HepG2 (cell line): ENCODE measurements at regions not wholly inside any gene's neighbourhood (a gene's known extent, or its start where the extent isn't known, plus 50 kb on each side); places are given as distances from the start of the nearest gene placed in this dataset.

Source experiments
- CEBPB ChIP-seq: IDR thresholded peaks from 2 replicates; pipeline ENCODE4 v1.6.1; 2011; ENCODE audit warnings: low read depth, low read length, improper control_type of control experiment, borderline replicate concordance
- GZF1 ChIP-seq: sonication (generic); formaldehyde crosslinking; IDR thresholded peaks from 2 replicates; pipeline ENCODE4 v1.5.1; 2020; ENCODE audit warnings: mild to moderate bottlenecking, missing genetic modification reagents
- KDM5B ChIP-seq: sonication (generic); formaldehyde crosslinking; IDR thresholded peaks from 2 replicates; pipeline ENCODE4 v1.4.0; 2020; ENCODE audit warnings: missing genetic modification reagents, mild to moderate bottlenecking, borderline replicate concordance
- MAFK ChIP-seq, 2 experiments: IDR thresholded peaks in 1 of 2; conservative IDR thresholded peaks in 1 of 2; 2 replicates each; pipeline ENCODE4 v1.6.1; 2011; ENCODE audit warnings: improper control_type of control experiment in 2 of 2, low read length in 2 of 2
- ZNF777 ChIP-seq: sonication (generic); formaldehyde crosslinking; IDR thresholded peaks from 2 replicates; pipeline ENCODE4 v1.4.0; 2020; ENCODE audit warnings: missing genetic modification reagents

GRCh38 chrX:121308276-121308805 is 260.9 kb downstream of the GLUD2 start:
- no peak for TF ChIP-seq ZNF777 (CRISPR knock-in tag)
- no peak for TF ChIP-seq GZF1 (CRISPR knock-in tag)
- TF ChIP-seq CEBPB: no peak
- TF ChIP-seq KDM5B (CRISPR knock-in tag): no peak
- TF ChIP-seq MAFK (conservative IDR thresholded peaks at IDR 0.05 in 1 of 2, IDR thresholded peaks at IDR 0.05 in 1 of 2; ENCODE audit: low read length in 2 of 2): no peak
